Astrocyte (in vitro differentiated cells and primary cell): ENCODE measurements at regions not wholly inside any gene's neighbourhood (a gene's known extent, or its start where the extent isn't known, plus 50 kb on each side); places are given as distances from the start of the nearest gene placed in this dataset.

ENCODE experiments used
- DNase-seq: peaks from one replicate; pipeline ENCODE4 v3.0.0-alpha.2; 2010; ENCODE audit warnings: low read depth
- FAIRE-seq: peaks from 2 replicates; lab custom pipeline; 2011; peaks lifted over from hg19 to GRCh38; lab: Jason Lieb, UNC
- H2AFZ ChIP-seq: 2 replicates; pipeline ENCODE4 v1.6.0; 2012; ENCODE audit warnings: low read depth, low read length, inconsistent platforms
- H3K27ac ChIP-seq: 2 replicates; pipeline ENCODE4 v1.5.1; 2011; ENCODE audit warnings: low read depth, low read length, inconsistent platforms
- H3K27me3 ChIP-seq: 2 replicates; pipeline ENCODE4 v1.6.0; 2011; ENCODE audit warnings: low read length, inconsistent platforms; ENCODE audit not compliant: insufficient read depth
- H3K36me3 ChIP-seq: 2 replicates; pipeline ENCODE4 v1.5.1; 2011; ENCODE audit warnings: low read length, inconsistent platforms; ENCODE audit not compliant: insufficient read depth
- H3K4me1 ChIP-seq: 2 replicates; pipeline ENCODE4 v1.5.1; 2011; ENCODE audit warnings: low read length, inconsistent platforms; ENCODE audit not compliant: insufficient read depth
- H3K4me2 ChIP-seq: 2 replicates; pipeline ENCODE4 v1.6.0; 2012; ENCODE audit warnings: low read length, inconsistent platforms
- H3K4me3 ChIP-seq: 2 replicates; pipeline ENCODE4 v1.5.1; 2011; ENCODE audit warnings: low read depth, mild to moderate bottlenecking, low read length, inconsistent platforms; ENCODE audit not compliant: insufficient read depth
- H3K79me2 ChIP-seq: 2 replicates; pipeline ENCODE4 v1.6.0; 2012; ENCODE audit warnings: mild to moderate bottlenecking, low read length, inconsistent platforms; ENCODE audit not compliant: insufficient read depth
- H3K9ac ChIP-seq: 2 replicates; pipeline ENCODE4 v1.6.0; 2012; ENCODE audit warnings: mild to moderate bottlenecking, low read length, inconsistent platforms
- H3K9me3 ChIP-seq: 2 replicates; pipeline ENCODE4 v1.5.1; 2012; ENCODE audit warnings: low read depth, mild to moderate bottlenecking, low read length, inconsistent platforms; ENCODE audit not compliant: insufficient read depth
- H4K20me1 ChIP-seq: 2 replicates; pipeline ENCODE4 v1.6.0; 2012; ENCODE audit warnings: low read length, inconsistent platforms; ENCODE audit not compliant: insufficient read depth
- H3K27ac Mint-ChIP-seq: one replicate; pipeline ENCODE4 v1.8.0; 2021; ENCODE audit warnings: mild to moderate bottlenecking, mixed read lengths; ENCODE audit not compliant: unreplicated experiment
- H3K27me3 Mint-ChIP-seq: one replicate; pipeline ENCODE4 v1.8.0; 2021; ENCODE audit warnings: low read depth, mixed read lengths; ENCODE audit not compliant: unreplicated experiment
- H3K36me3 Mint-ChIP-seq: one replicate; pipeline ENCODE4 v1.8.0; 2021; ENCODE audit warnings: low read depth, mixed read lengths; ENCODE audit not compliant: unreplicated experiment
- H3K4me1 Mint-ChIP-seq: one replicate; pipeline ENCODE4 v1.8.0; 2021; ENCODE audit warnings: low read depth, mixed read lengths; ENCODE audit not compliant: unreplicated experiment
- H3K4me3 Mint-ChIP-seq: one replicate; pipeline ENCODE4 v1.8.0; 2021; ENCODE audit warnings: mild to moderate bottlenecking, moderate library complexity, mixed read lengths; ENCODE audit not compliant: unreplicated experiment
- H3K9me3 Mint-ChIP-seq: one replicate; pipeline ENCODE4 v1.8.0; 2021; ENCODE audit warnings: mild to moderate bottlenecking, mixed read lengths; ENCODE audit not compliant: unreplicated experiment
- CTCF ChIP-seq: IDR thresholded peaks from 2 replicates; pipeline ENCODE4 v1.5.1; 2011; ENCODE audit warnings: low read depth, mild to moderate bottlenecking, inconsistent platforms, low read length, moderate library complexity; ENCODE audit not compliant: insufficient read depth
- EZH2 ChIP-seq: IDR thresholded peaks from 2 replicates; pipeline ENCODE4 v1.6.1; 2012; ENCODE audit warnings: mild to moderate bottlenecking, low read length, inconsistent platforms; ENCODE audit not compliant: insufficient read depth

- Histone ChIP-seq H3K4me2 (no peak overlapping the region), H3K4me1 (no peaks in the 10 kb centered on the region), H3K9me3 (peaks cover 12% of the 10 kb centered on the region), H3K79me2 (no peaks in the 10 kb centered on the region), H3K27ac (no peak overlapping the region), H2AFZ (no peak overlapping the region), H3K9ac (no peak overlapping the region), H4K20me1 (no peaks in the 10 kb centered on the region), H3K36me3 (no peaks in the 10 kb centered on the region), H3K27me3 (peaks cover 2% of the 10 kb centered on the region), H3K4me3 (no peak overlapping the region)
- H3K4me3 Mint-ChIP-seq, result no peak overlapping the region
- no peak overlapping the region for H3K27ac Mint-ChIP-seq
- DNase-seq (no peak), FAIRE-seq (no peak)
- no peaks in the 10 kb centered on the region for H3K36me3 Mint-ChIP-seq
- peaks cover 14% of the 10 kb centered on the region for H3K9me3 Mint-ChIP-seq
- H3K4me1 Mint-ChIP-seq, result peaks cover 34% of the 10 kb centered on the region
- H3K27me3 Mint-ChIP-seq, result no peaks in the 10 kb centered on the region
- no peak for TF ChIP-seq EZH2
- no peak for TF ChIP-seq CTCF
Measured at GRCh38 chr18:42444349-42444748, 489.3 kb downstream of the PIK3C3 start.

- H4K20me1 ChIP-seq, result no peaks in the 10 kb centered on the region
- Mint-ChIP-seq H3K9me3 (peaks cover 14% of the 10 kb centered on the region), H3K27ac (no peak overlapping the region), H3K36me3 (no peaks in the 10 kb centered on the region), H3K27me3 (no peaks in the 10 kb centered on the region), H3K4me1 (peaks cover 34% of the 10 kb centered on the region), H3K4me3 (no peak overlapping the region)
- peak overlapping the region; percentile 26 for H3K27ac ChIP-seq
- no peak for TF ChIP-seq CTCF
- no peak for TF ChIP-seq EZH2
- H3K36me3 ChIP-seq, result no peaks in the 10 kb centered on the region
- H3K9me3 ChIP-seq, result peaks cover 12% of the 10 kb centered on the region
- H2AFZ ChIP-seq, result no peak overlapping the region
- H3K4me1 ChIP-seq, result no peaks in the 10 kb centered on the region
- H3K4me2 ChIP-seq, result no peak overlapping the region
- DNase-seq, result no peak
- H3K9ac ChIP-seq, result no peak overlapping the region
- FAIRE-seq, result no peak
- no peak overlapping the region for H3K4me3 ChIP-seq
- no peaks in the 10 kb centered on the region for H3K79me2 ChIP-seq
- peaks cover 2% of the 10 kb centered on the region for H3K27me3 ChIP-seq
Measured at GRCh38 chr18:42445359-42445758, 490.3 kb downstream of the PIK3C3 start.

GRCh38 chr18:42446195-42446594 lies 491.2 kb downstream of the PIK3C3 start:
- peak; percentile 41 for FAIRE-seq
- H3K27ac ChIP-seq, result peak overlapping the region; percentile 52
- no peaks in the 10 kb centered on the region for H3K4me1 ChIP-seq
- peak overlapping the region; percentile 62 for H3K4me2 ChIP-seq
- no peaks in the 10 kb centered on the region for H3K27me3 Mint-ChIP-seq
- no peak overlapping the region for H3K4me3 Mint-ChIP-seq
- peak; percentile 98 for DNase-seq
- H2AFZ ChIP-seq, result no peak overlapping the region
- TF ChIP-seq CTCF (no peak), EZH2 (no peak)
- H3K36me3 Mint-ChIP-seq, result no peaks in the 10 kb centered on the region
- H3K27ac Mint-ChIP-seq, result peak overlapping the region; percentile 88
- no peaks in the 10 kb centered on the region for H4K20me1 ChIP-seq
- H3K4me1 Mint-ChIP-seq, result peaks cover 34% of the 10 kb centered on the region
- H3K9ac ChIP-seq, result no peak overlapping the region
- H3K9me3 Mint-ChIP-seq, result peaks cover 14% of the 10 kb centered on the region
- no peaks in the 10 kb centered on the region for H3K79me2 ChIP-seq
- no peak overlapping the region for H3K4me3 ChIP-seq
- no peaks in the 10 kb centered on the region for H3K36me3 ChIP-seq
- peaks cover 12% of the 10 kb centered on the region for H3K9me3 ChIP-seq
- peaks cover 2% of the 10 kb centered on the region for H3K27me3 ChIP-seq
